Smooth muscle cell (in vitro differentiated cells): ENCODE measurements at regions not wholly inside any gene's neighbourhood (a gene's known extent, or its start where the extent isn't known, plus 50 kb on each side); places are given as distances from the start of the nearest gene placed in this dataset.

Experiments
- DNase-seq: peaks from one replicate; lab custom pipeline; 2025; ENCODE audit not compliant: unreplicated experiment; lab: John Stamatoyannopoulos, UW
- H2AFZ ChIP-seq: fragments of 200-600 bp; sonication (generic); 2 replicates; pipeline ENCODE4 v1.6.0; 2016; ENCODE audit warnings: antibody characterized with exemption, low read depth, mild to moderate bottlenecking
- H3F3A ChIP-seq: fragments of 200-600 bp; sonication (generic); 2 replicates; pipeline ENCODE4 v1.6.0; 2017; ENCODE audit warnings: antibody characterized with exemption, low read depth
- H3K27ac ChIP-seq: fragments of 200-600 bp; sonication (generic); 2 replicates; pipeline ENCODE4 v1.5.1; 2016; ENCODE audit warnings: low read depth, mild to moderate bottlenecking
- H3K27me3 ChIP-seq: fragments of 200-600 bp; sonication (generic); 2 replicates; pipeline ENCODE4 v1.6.1; 2016; ENCODE audit warnings: low read depth, mild to moderate bottlenecking
- H3K36me3 ChIP-seq: fragments of 200-600 bp; sonication (generic); 2 replicates; pipeline ENCODE4 v1.5.1; 2016; ENCODE audit warnings: low read depth
- H3K4me1 ChIP-seq: fragments of 200-600 bp; sonication (generic); 2 replicates; pipeline ENCODE4 v1.5.1; 2016; ENCODE audit warnings: low read depth
- H3K4me2 ChIP-seq: fragments of 200-600 bp; sonication (generic); 2 replicates; pipeline ENCODE4 v1.6.0; 2016; ENCODE audit warnings: mild to moderate bottlenecking
- H3K4me3 ChIP-seq: fragments of 200-600 bp; sonication (generic); 2 replicates; pipeline ENCODE4 v1.5.1; 2016; ENCODE audit warnings: mild to moderate bottlenecking
- H3K79me2 ChIP-seq: fragments of 200-600 bp; sonication (generic); 2 replicates; pipeline ENCODE4 v1.6.0; 2016; ENCODE audit warnings: low read depth, mild to moderate bottlenecking
- H3K9ac ChIP-seq: fragments of 200-600 bp; sonication (generic); 2 replicates; pipeline ENCODE4 v1.6.0; 2016; ENCODE audit warnings: low read depth
- H3K9me3 ChIP-seq: fragments of 200-600 bp; sonication (generic); replicated peaks from 2 replicates; pipeline ENCODE4 v1.5.1; 2016; ENCODE audit warnings: low read depth
- H4K20me1 ChIP-seq: fragments of 200-600 bp; sonication (generic); 2 replicates; pipeline ENCODE4 v1.6.0; 2016; ENCODE audit warnings: low read depth
- CTCF ChIP-seq: fragments of 200-600 bp; sonication (generic); IDR thresholded peaks from 2 replicates; pipeline ENCODE4 v1.5.1; 2017; ENCODE audit warnings: borderline replicate concordance, mild to moderate bottlenecking, antibody characterized with exemption; ENCODE audit not compliant: insufficient read depth, poor library complexity, severe bottlenecking
- WGBS: methylation state at CpG from one replicate; pipeline ENCODE4 v1.1.7; 2016; ENCODE audit warnings: low lambda C conversion rate; 5-methylcytosine and 5-hydroxymethylcytosine counted together

GRCh38 chr14:54314365-54315104, 82.3 kb upstream of the CDKN3 start:
- H3K4me2 ChIP-seq: no peak overlapping the region
- no peaks in the 10 kb centered on the region for H3K4me1 ChIP-seq
- H3K27me3 ChIP-seq: no peaks in the 10 kb centered on the region
- TF ChIP-seq CTCF: no peak
- no peaks in the 10 kb centered on the region for H3K9me3 ChIP-seq
- peaks cover 6% of the 10 kb centered on the region for H3F3A ChIP-seq
- H3K27ac ChIP-seq: no peak overlapping the region
- H3K4me3 ChIP-seq: no peak overlapping the region
- DNase-seq: no peak
- H3K36me3 ChIP-seq: no peaks in the 10 kb centered on the region
- H2AFZ ChIP-seq: no peak overlapping the region
- H4K20me1 ChIP-seq: no peaks in the 10 kb centered on the region
- WGBS: 87% methylated on average over 11 of the region's 11 CpGs
- no peaks in the 10 kb centered on the region for H3K79me2 ChIP-seq
- H3K9ac ChIP-seq: no peak overlapping the region

- TF ChIP-seq CTCF: no peak
- Histone ChIP-seq H3F3A (peaks cover 4% of the 10 kb centered on the region), H3K4me2 (no peak overlapping the region), H3K79me2 (no peaks in the 10 kb centered on the region), H3K9ac (no peak overlapping the region), H4K20me1 (no peaks in the 10 kb centered on the region), H3K4me3 (no peak overlapping the region), H3K27ac (no peak overlapping the region), H3K36me3 (no peaks in the 10 kb centered on the region), H3K9me3 (no peaks in the 10 kb centered on the region), H3K27me3 (no peaks in the 10 kb centered on the region), H2AFZ (no peak overlapping the region), H3K4me1 (no peaks in the 10 kb centered on the region)
- WGBS: 96% methylated on average over 10 of the region's 10 CpGs
- DNase-seq: no peak
Observed at GRCh38 chr14:54316652-54317051, 80.2 kb upstream of the CDKN3 start.

- H3K27ac ChIP-seq: no peak overlapping the region
- H3K27me3 ChIP-seq: no peaks in the 10 kb centered on the region
- H3F3A ChIP-seq: no peaks in the 10 kb centered on the region
- no peak overlapping the region for H2AFZ ChIP-seq
- no peak for DNase-seq
- H3K36me3 ChIP-seq: no peaks in the 10 kb centered on the region
- no peaks in the 10 kb centered on the region for H3K9me3 ChIP-seq
- H3K4me3 ChIP-seq: no peak overlapping the region
- H3K4me1 ChIP-seq: no peaks in the 10 kb centered on the region
- WGBS: 92% methylated on average over 4 of the region's 4 CpGs
- no peak for TF ChIP-seq CTCF
- no peaks in the 10 kb centered on the region for H3K79me2 ChIP-seq
- no peaks in the 10 kb centered on the region for H4K20me1 ChIP-seq
- no peak overlapping the region for H3K9ac ChIP-seq
- H3K4me2 ChIP-seq: no peak overlapping the region
Observed at GRCh38 chr14:54317391-54317790, 79.4 kb upstream of the CDKN3 start.

GRCh38 chr14:54322246-54322645, 74.6 kb upstream of the CDKN3 start:
- H3K27me3 ChIP-seq: no peaks in the 10 kb centered on the region
- no peak overlapping the region for H3K4me2 ChIP-seq
- H3F3A ChIP-seq: no peaks in the 10 kb centered on the region
- H3K4me1 ChIP-seq: no peaks in the 10 kb centered on the region
- no peak for TF ChIP-seq CTCF
- no peak overlapping the region for H3K27ac ChIP-seq
- 77% methylated on average over 7 of the region's 7 CpGs for WGBS
- no peak overlapping the region for H2AFZ ChIP-seq
- no peaks in the 10 kb centered on the region for H3K9me3 ChIP-seq
- H3K36me3 ChIP-seq: no peaks in the 10 kb centered on the region
- H3K4me3 ChIP-seq: no peak overlapping the region
- H3K79me2 ChIP-seq: no peaks in the 10 kb centered on the region
- DNase-seq: no peak
- H4K20me1 ChIP-seq: no peaks in the 10 kb centered on the region
- no peak overlapping the region for H3K9ac ChIP-seq
